ENCODE measurements at regions not wholly inside any gene's neighbourhood (a gene's known extent, or its start where the extent isn't known, plus 50 kb on each side); places are given as distances from the start of the nearest gene placed in this dataset.
"Not testable (repeated sequence)": the region's sequence is repeated elsewhere in the genome, so short reads cannot be mapped to it uniquely, and the experiment has no call there.

- no peak for DNase-seq
These were observed 80.8 kb upstream of the SLC2A1 start for GRCh38 chr1:43039228-43040055.

- DNase-seq: no peak
These were observed 79.7 kb upstream of the SLC2A1 start for GRCh38 chr1:43038232-43038935.

- no peak for DNase-seq
These were observed 78.8 kb upstream of the SLC2A1 start for GRCh38 chr1:43037466-43037865.

- DNase-seq: no peak
These were observed 78.3 kb upstream of the SLC2A1 start for GRCh38 chr1:43036932-43037331.

- no peak for DNase-seq
These were observed 77.4 kb upstream of the SLC2A1 start for GRCh38 chr1:43035821-43036741.

- DNase-seq: peak in 1 of 2 donors; percentile 20
These were observed 76.1 kb upstream of the SLC2A1 start for GRCh38 chr1:43034778-43035177.

- no peak for DNase-seq
These were observed 75.6 kb upstream of the SLC2A1 start for GRCh38 chr1:43034195-43034658.

GRCh38 chr1:43031316-43032203 is 72.9 kb upstream of the SLC2A1 start:
- no peak for DNase-seq

- no peak for DNase-seq
These were observed 66.2 kb upstream of the SLC2A1 start for GRCh38 chr1:43024905-43025304.

GRCh38 chr1:43021547-43022474 is 63.1 kb upstream of the SLC2A1 start:
- DNase-seq: no peak

GRCh38 chr1:43019226-43019625 is 60.6 kb upstream of the SLC2A1 start:
- no peak for DNase-seq

GRCh38 chr1:43018121-43018520 is 59.5 kb upstream of the SLC2A1 start:
- DNase-seq: no peak

GRCh38 chr1:43015269-43015668 is 56.6 kb upstream of the SLC2A1 start:
- DNase-seq: no peak

GRCh38 chr1:43014579-43014978 is 55.9 kb upstream of the SLC2A1 start:
- DNase-seq: not testable (repeated sequence)

- no peak for DNase-seq
These were observed 52.4 kb upstream of the SLC2A1 start for GRCh38 chr1:43011020-43011419.

- no peak for DNase-seq
These were observed 50.6 kb upstream of the SLC2A1 start for GRCh38 chr1:43009274-43009673.

- no peak for DNase-seq
These were observed 49.7 kb upstream of the SLC2A1 start for GRCh38 chr1:43008115-43009060.

Data from CD4-positive, alpha-beta T cell treated with Interferon alpha-2 for 1 hour (primary cell).